HepG2 (cell line): ENCODE measurements at regions not wholly inside any gene's neighbourhood (a gene's known extent, or its start where the extent isn't known, plus 50 kb on each side); places are given as distances from the start of the nearest gene placed in this dataset.

Experiments
- ATAC-seq: fragments of 200-7000 bp; cut with Tn5 transposase; 3 replicates; pipeline ENCODE4 v1.9.1; 2020; ENCODE audit warnings: mild to moderate bottlenecking, moderate library complexity
- BruUV-seq: library from RNA; stranded (reverse); fragments of 400-500 nt; replicated peaks from 2 replicates; lab custom pipeline; 2021; lab: Mats Ljungman, UMichigan
- CTCF ChIA-PET: fragments of 300-600 bp; formaldehyde crosslinking; extraction: SDS; loops from one replicate; lab custom pipeline; 2021; ENCODE audit warnings: low total read pairs, inconsistent platforms, low intra/inter-chr PET ratio; lab: Yijun Ruan, JAX
- POLR2A ChIA-PET: fragments of 350-600 bp; sonication (Branson Sonifier 250); formaldehyde crosslinking; loops from one replicate; lab custom pipeline; 2020; ENCODE audit warnings: antibody characterized with exemption, inconsistent platforms; lab: Yijun Ruan, JAX
- DNase-seq: peaks from one replicate; pipeline ENCODE4 v3.0.0-alpha.2; 2015; ENCODE audit warnings: low spot score
- FAIRE-seq: peaks from 3 replicates; lab custom pipeline; 2011; peaks lifted over from hg19 to GRCh38; lab: Jason Lieb, UNC
- H2AFZ ChIP-seq: one replicate; pipeline ENCODE4 v1.6.1; 2011; ENCODE audit warnings: low read length, inconsistent platforms
- H3K27ac ChIP-seq: fragments of 300-600 bp; 3 replicates; pipeline ENCODE4 v1.8.0; 2011; ENCODE audit warnings: mixed run types, mild to moderate bottlenecking, mixed read lengths, low read length, inconsistent platforms; ENCODE audit not compliant: insufficient read depth; ENCODE audit errors: extremely low read length
- H3K27me3 ChIP-seq, 2 experiments: fragments of 200-600 bp in 1 of 2; 2 replicates in 1 of 2; 3 replicates in 1 of 2; pipeline versions ENCODE4 v1.6.0 to v1.8.0; 2011; ENCODE audit warnings: low read length in 2 of 2, mild to moderate bottlenecking in 2 of 2, moderate library complexity in 2 of 2, inconsistent platforms in 1 of 2; ENCODE audit not compliant: insufficient read depth in 2 of 2, control insufficient read depth in 1 of 2
- H3K36me3 ChIP-seq, 2 experiments: fragments of 200-600 bp in 1 of 2; replicated peaks in 1 of 2; 2 replicates in 1 of 2; 3 replicates in 1 of 2; pipeline versions ENCODE4 v1.5.1 to v1.8.0; 2011; ENCODE audit warnings: low read length in 2 of 2, inconsistent platforms in 1 of 2; ENCODE audit not compliant: insufficient read depth in 2 of 2, control insufficient read depth in 1 of 2
- H3K4me1 ChIP-seq: 2 replicates; pipeline ENCODE4 v1.5.1; 2012; ENCODE audit warnings: low read length, inconsistent platforms; ENCODE audit not compliant: insufficient read depth
- H3K4me2 ChIP-seq: 2 replicates; pipeline ENCODE4 v1.6.0; 2011; ENCODE audit warnings: low read depth, low read length, inconsistent platforms
- H3K4me3 ChIP-seq, 3 experiments: fragments of 200-600 bp in 1 of 3; sonication (generic), shearing (Covaris generic) in 1 of 3; replicated peaks in 1 of 3; 2 replicates each; pipeline ENCODE4 v1.5.1; 2011 to 2016; ENCODE audit warnings: low read length in 3 of 3, inconsistent platforms in 2 of 3, low read depth in 2 of 3, mild to moderate bottlenecking in 2 of 3, control low read depth in 1 of 3, mixed read lengths in 1 of 3; ENCODE audit not compliant: insufficient read depth in 1 of 3
- H3K79me2 ChIP-seq: one replicate; pipeline ENCODE4 v1.6.1; 2011; ENCODE audit warnings: low read length, inconsistent platforms; ENCODE audit not compliant: insufficient read depth
- H3K9ac ChIP-seq: 2 replicates; pipeline ENCODE4 v1.6.0; 2011; ENCODE audit warnings: mild to moderate bottlenecking, low read depth, low read length, inconsistent platforms; ENCODE audit not compliant: insufficient read depth
- H3K9me3 ChIP-seq: 2 replicates; pipeline ENCODE4 v1.5.1; 2012; ENCODE audit warnings: mild to moderate bottlenecking, low read length
- H4K20me1 ChIP-seq: 2 replicates; pipeline ENCODE4 v1.6.0; 2011; ENCODE audit warnings: inconsistent platforms, mild to moderate bottlenecking, low read length, moderate library complexity; ENCODE audit not compliant: insufficient read depth
- ASH2L ChIP-seq: fragments of 300-600, 200-600 bp; sonication (generic); IDR thresholded peaks from 2 replicates; pipeline ENCODE4 v1.7.0; 2017; ENCODE audit warnings: low read depth, mild to moderate bottlenecking, moderate library complexity, mixed read lengths, low read length; ENCODE audit not compliant: insufficient read length
- FLYWCH1 ChIP-seq: sonication (generic); formaldehyde crosslinking; IDR thresholded peaks from 2 replicates; pipeline ENCODE4 v1.8.1; 2023; ENCODE audit warnings: mild to moderate bottlenecking, missing genetic modification reagents
- GFI1 ChIP-seq: sonication (generic); formaldehyde crosslinking; IDR thresholded peaks from 2 replicates; pipeline ENCODE4 v1.5.0; 2020; ENCODE audit warnings: missing genetic modification reagents, mild to moderate bottlenecking, borderline replicate concordance
- MAFF ChIP-seq: IDR thresholded peaks from 2 replicates; pipeline ENCODE4 v1.6.1; 2011; ENCODE audit warnings: low read depth, low read length, improper control_type of control experiment
- MYC ChIP-seq: sonication (generic); formaldehyde crosslinking; IDR thresholded peaks from 2 replicates; pipeline ENCODE4 v1.9.0; 2021; ENCODE audit warnings: missing genetic modification reagents, borderline replicate concordance
- NR2F6 ChIP-seq, 2 experiments: IDR thresholded peaks; 2 replicates each; pipeline ENCODE4 v1.6.1; 2016; ENCODE audit warnings: antibody characterized with exemption in 1 of 2, mild to moderate bottlenecking in 1 of 2
- POGK ChIP-seq: sonication (generic); formaldehyde crosslinking; conservative IDR thresholded peaks from 2 replicates; pipeline ENCODE4 v1.8.0; 2022; ENCODE audit warnings: mild to moderate bottlenecking, moderate library complexity, missing genetic modification reagents
- RARG ChIP-seq: sonication (generic); formaldehyde crosslinking; IDR thresholded peaks from 2 replicates; pipeline ENCODE4 v1.4.0; 2020; ENCODE audit warnings: low read depth, mild to moderate bottlenecking, missing genetic modification reagents
- ZNF563 ChIP-seq: sonication (generic); formaldehyde crosslinking; IDR thresholded peaks from 2 replicates; pipeline ENCODE4 v1.8.0; 2022; ENCODE audit warnings: mild to moderate bottlenecking, moderate library complexity, missing genetic modification reagents
- WGBS: methylation state at CpG from one replicate; pipeline ENCODE4 v1.1.6; 2017; ENCODE audit warnings: low lambda C conversion rate; 5-methylcytosine and 5-hydroxymethylcytosine counted together
- in situ Hi-C: cut with HindIII; loops from 2 replicates; pipeline ENCODE4 v1.10.0; 2017; ENCODE audit warnings: low pct_unique_long_range_greater_than_20kb; ENCODE audit not compliant: extremely low pct_ligation_motif_present
- intact Hi-C: fragments of 100-400 bp; cut with micrococcal nuclease; formaldehyde crosslinking; loops from one replicate; pipeline ENCODE4 v1.10.0; 2022; ENCODE audit not compliant: unreplicated experiment

GRCh38 chr7:67805921-67806471, 809.4 kb downstream of the TYW1 start (continued):
- TF ChIP-seq POGK (CRISPR knock-in tag): no peak
- no peak for TF ChIP-seq NR2F6 (IDR thresholded peaks at IDR 0.05)
- peak; percentile 35; the same call in 1 of the 2 replicates for TF ChIP-seq NR2F6 (CRISPR knock-in tag; IDR thresholded peaks at IDR 0.05)
- no peak for TF ChIP-seq MAFF
- TF ChIP-seq RARG (CRISPR knock-in tag): no peak
- 0 out of 2 replicates have a peak, but pooled peaks have one; percentile 43 for TF ChIP-seq GFI1 (CRISPR knock-in tag)

GRCh38 chr7:67807826-67808225, 811.2 kb downstream of the TYW1 start:
- peaks cover 0 to 12% of the 10 kb centered on the region in 2 experiments; a peak in 2 of 5 replicates for H3K27me3 ChIP-seq
- ChIA-PET CTCF (no interaction called here), POLR2A (no interaction called here)
- H2AFZ ChIP-seq: no peak overlapping the region
- no peaks in the 10 kb centered on the region for H3K36me3 ChIP-seq
- FAIRE-seq (no peak), ATAC-seq (no peak), DNase-seq (no peak)
- intact Hi-C loops: no loop called here
- H3K27ac ChIP-seq: no peak overlapping the region
- no peak overlapping the region for H3K9ac ChIP-seq
- BruUV-seq: no TSS peak
- H3K4me2 ChIP-seq: no peak overlapping the region
- peaks cover 17% of the 10 kb centered on the region for H3K4me1 ChIP-seq
- WGBS: 8% methylated on average over 5 of the region's 5 CpGs
- no peaks in the 10 kb centered on the region for H3K9me3 ChIP-seq
- H4K20me1 ChIP-seq: no peaks in the 10 kb centered on the region
- TF ChIP-seq ZNF563 (no peak), MYC (CRISPR knock-in tag) (no peak), ASH2L (no peak), FLYWCH1 (no peak)
- no peak overlapping the region for H3K4me3 ChIP-seq
- no peaks in the 10 kb centered on the region for H3K79me2 ChIP-seq
- in situ Hi-C loops: no loop called here
